ENCODE measurements at regions not wholly inside any gene's neighbourhood (a gene's known extent, or its start where the extent isn't known, plus 50 kb on each side); places are given as distances from the start of the nearest gene placed in this dataset.

- Histone ChIP-seq H3K27ac (no peak overlapping the region), H3K27me3 (ENCODE audit: insufficient read depth in 3 of 3, low read length in 2 of 3) (no peaks in the 10 kb centered on the region), H3K9me3 (no peaks in the 10 kb centered on the region), H3K4me3 (no peak overlapping the region), H3K4me1 (no peaks in the 10 kb centered on the region), H3K36me3 (ENCODE audit: insufficient read depth in 1 of 2, low read depth in 1 of 2) (no peaks in the 10 kb centered on the region)
- DNase-seq, result no peak
- WGBS, 3 donors, result 96 to 98% (median 96%) methylated on average over 1 of the region's 1 CpG
- intact Hi-C loops (cut with DNase I), result no loop called here
- no peak for ATAC-seq
- no peak for TF ChIP-seq CTCF (IDR thresholded peaks at IDR 0.05)
Measured at GRCh38 chr5:97547999-97548738, 365.1 kb upstream of the RIOK2 start.

GRCh38 chr5:97548739-97549080 lies 365.7 kb upstream of the RIOK2 start:
- Histone ChIP-seq H3K4me1 (no peaks in the 10 kb centered on the region), H3K27me3 (ENCODE audit: insufficient read depth in 3 of 3, low read length in 2 of 3) (no peaks in the 10 kb centered on the region), H3K4me3 (no peak overlapping the region), H3K27ac (no peak overlapping the region), H3K36me3 (ENCODE audit: insufficient read depth in 1 of 2, low read depth in 1 of 2) (no peaks in the 10 kb centered on the region), H3K9me3 (no peaks in the 10 kb centered on the region)
- ATAC-seq (no peak), DNase-seq (no peak)
- TF ChIP-seq CTCF (IDR thresholded peaks at IDR 0.05), result no peak
- intact Hi-C loops (cut with DNase I), result no loop called here

- Histone ChIP-seq H3K36me3 (ENCODE audit: insufficient read depth in 1 of 2, low read depth in 1 of 2) (no peaks in the 10 kb centered on the region), H3K27me3 (ENCODE audit: insufficient read depth in 3 of 3, low read length in 2 of 3) (no peaks in the 10 kb centered on the region), H3K4me1 (no peaks in the 10 kb centered on the region), H3K27ac (no peak overlapping the region), H3K9me3 (no peaks in the 10 kb centered on the region), H3K4me3 (no peak overlapping the region)
- 61 to 73% (median 64%) methylated on average over 4 of the region's 4 CpGs for WGBS, 3 donors
- TF ChIP-seq CTCF (IDR thresholded peaks at IDR 0.05), result no peak
- ATAC-seq (no peak), DNase-seq (no peak)
- intact Hi-C loops (cut with DNase I), result no loop called here
Measured at GRCh38 chr5:97549496-97549895, 366.4 kb upstream of the RIOK2 start.

- WGBS, 3 donors, result 32 to 60% (median 45%) methylated on average over 1 of the region's 1 CpG
- no peaks in the 10 kb centered on the region for H3K36me3 ChIP-seq (ENCODE audit: insufficient read depth in 1 of 2, low read depth in 1 of 2)
- intact Hi-C loops (cut with DNase I), result no loop called here
- TF ChIP-seq CTCF (IDR thresholded peaks at IDR 0.05), result no peak
- H3K27me3 ChIP-seq (ENCODE audit: insufficient read depth in 3 of 3, low read length in 2 of 3), result no peaks in the 10 kb centered on the region
- DNase-seq (no peak), ATAC-seq (no peak)
- H3K4me1 ChIP-seq, result no peaks in the 10 kb centered on the region
- H3K4me3 ChIP-seq, result no peak overlapping the region
- no peaks in the 10 kb centered on the region for H3K9me3 ChIP-seq
- H3K27ac ChIP-seq, result no peak overlapping the region
Measured at GRCh38 chr5:97550164-97550563, 367.1 kb upstream of the RIOK2 start.

DNA sequence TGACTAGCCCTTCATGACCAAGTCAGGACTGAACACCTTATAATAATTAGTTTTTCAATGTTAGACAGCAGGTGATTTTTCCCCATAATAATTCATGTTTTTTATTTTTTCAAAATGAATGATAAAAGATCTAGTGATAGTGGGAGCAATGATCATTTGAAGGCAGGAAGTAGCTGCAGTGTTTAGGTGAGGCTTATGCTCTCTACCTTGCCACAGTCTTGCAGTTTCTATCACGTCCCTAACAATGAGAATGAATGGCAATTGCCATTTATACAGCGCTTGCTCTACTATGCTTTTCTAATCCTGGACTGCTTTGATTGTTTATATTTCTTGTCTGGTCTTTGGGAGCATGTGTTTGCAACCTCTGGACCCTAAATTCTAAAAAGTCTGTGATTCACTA lies 367.8 kb upstream of the RIOK2 start:
- TF ChIP-seq CTCF (IDR thresholded peaks at IDR 0.05), result no peak
- Histone ChIP-seq H3K4me1 (no peaks in the 10 kb centered on the region), H3K9me3 (no peaks in the 10 kb centered on the region), H3K27ac (no peak overlapping the region), H3K4me3 (no peak overlapping the region), H3K36me3 (ENCODE audit: insufficient read depth in 1 of 2, low read depth in 1 of 2) (no peaks in the 10 kb centered on the region), H3K27me3 (ENCODE audit: insufficient read depth in 3 of 3, low read length in 2 of 3) (no peaks in the 10 kb centered on the region)
- no peak for DNase-seq
- no peak for ATAC-seq
- intact Hi-C loops (cut with DNase I), result no loop called here
- WGBS, 3 donors, result 84 to 91% (median 89%) methylated on average over 2 of the region's 2 CpGs
